SK-N-SH treated with all-trans-retinoic acid at 6 μM for 48 hours (cell line): ENCODE measurements at regions not wholly inside any gene's neighbourhood (a gene's known extent, or its start where the extent isn't known, plus 50 kb on each side); places are given as distances from the start of the nearest gene placed in this dataset.

Source experiments
- ARNTL ChIP-seq: fragments of 450-650 bp; formaldehyde crosslinking; IDR thresholded peaks from 2 replicates; pipeline ENCODE4 v1.5.0; 2020; ENCODE audit warnings: low read depth, mild to moderate bottlenecking, moderate library complexity, borderline replicate concordance
- BACH2 ChIP-seq: fragments of 250-450 bp; sonication (Bioruptor Pico); IDR thresholded peaks from 2 replicates; pipeline ENCODE4 v1.9.0; 2021; ENCODE audit warnings: mild to moderate bottlenecking, borderline replicate concordance
- CREB5 ChIP-seq: fragments of 250-450 bp; sonication (Bioruptor Pico); IDR thresholded peaks from 2 replicates; pipeline ENCODE4 v1.5.1; 2020; ENCODE audit warnings: low read depth, mild to moderate bottlenecking, moderate library complexity
- CSRNP3 ChIP-seq: fragments of 250-450 bp; sonication (Bioruptor Pico); IDR thresholded peaks from 2 replicates; pipeline ENCODE4 v1.5.1; 2021; ENCODE audit warnings: mild to moderate bottlenecking, moderate library complexity
- PATZ1 ChIP-seq: fragments of 250-450 bp; sonication (Bioruptor Pico); IDR thresholded peaks from 2 replicates; pipeline ENCODE4 v1.8.0; 2020; ENCODE audit warnings: mild to moderate bottlenecking, moderate library complexity, borderline replicate concordance
- RARB ChIP-seq: fragments of 250-450 bp; sonication (Bioruptor Pico); IDR thresholded peaks from 2 replicates; pipeline ENCODE4 v1.8.0; 2021; ENCODE audit warnings: mild to moderate bottlenecking, moderate library complexity
- TOX ChIP-seq: fragments of 250-450 bp; sonication (Bioruptor Pico); IDR thresholded peaks from 2 replicates; pipeline ENCODE4 v1.8.0; 2021; ENCODE audit warnings: mild to moderate bottlenecking, moderate library complexity, borderline replicate concordance
- ZFP3 ChIP-seq: fragments of 250-450 bp; sonication (Bioruptor Pico); IDR thresholded peaks from 2 replicates; pipeline ENCODE4 v1.5.0; 2020; ENCODE audit warnings: mild to moderate bottlenecking, moderate library complexity
- ZNF565 ChIP-seq: fragments of 450-650 bp; formaldehyde crosslinking; conservative IDR thresholded peaks from 2 replicates; pipeline ENCODE4 v1.5.0; 2020; ENCODE audit warnings: low read depth, mild to moderate bottlenecking, moderate library complexity
- ZNF8 ChIP-seq: fragments of 450-650 bp; formaldehyde crosslinking; IDR thresholded peaks from 2 replicates; pipeline ENCODE4 v1.5.0; 2020; ENCODE audit warnings: mild to moderate bottlenecking, moderate library complexity

- no peak for TF ChIP-seq PATZ1 (CRISPR knock-in tag)
- no peak for TF ChIP-seq RARB
- no peak for TF ChIP-seq ZNF8 (CRISPR knock-in tag)
- no peak for TF ChIP-seq ZNF565 (CRISPR knock-in tag)
- TF ChIP-seq BACH2 (CRISPR knock-in tag), result no peak
- no peak for TF ChIP-seq ZFP3 (CRISPR knock-in tag)
- TF ChIP-seq ARNTL, result no peak
- no peak for TF ChIP-seq TOX (CRISPR knock-in tag)
- no peak for TF ChIP-seq CSRNP3 (CRISPR knock-in tag)
- no peak for TF ChIP-seq CREB5 (CRISPR knock-in tag)
Measured at GRCh38 chr18:67041334-67041733, 437.4 kb upstream of the CDH19 start.
